ENCODE measurements at regions not wholly inside any gene's neighbourhood (a gene's known extent, or its start where the extent isn't known, plus 50 kb on each side); places are given as distances from the start of the nearest gene placed in this dataset.

DNA sequence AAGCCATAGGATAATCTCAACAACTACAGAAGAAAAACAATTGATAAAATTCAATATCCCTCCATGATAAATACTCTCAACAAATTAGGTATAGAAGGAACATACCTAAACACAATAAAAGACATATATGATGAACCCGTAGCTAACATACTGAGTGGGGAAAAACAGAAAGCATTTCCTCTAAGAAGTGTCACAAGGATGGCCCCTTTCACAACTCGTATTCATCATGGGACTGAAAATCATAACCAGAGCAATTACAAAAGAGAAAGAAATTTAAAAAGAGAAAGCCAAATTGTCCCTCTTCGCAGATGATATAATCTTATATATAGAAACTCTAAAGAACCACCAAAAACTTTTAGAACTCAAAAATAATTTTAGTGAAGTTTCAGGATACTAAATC, 146.3 kb upstream of the RGMB start:
- H3K27ac ChIP-seq (ENCODE audit: low read depth in 1 of 2, low read length in 2 of 2) = no peak overlapping the region
- H3K4me2 ChIP-seq (replicated peaks; ENCODE audit: extremely low read depth, low read length, poor library complexity, severe bottlenecking) = no peak overlapping the region
- H3K36me3 Mint-ChIP-seq = no peaks in the 10 kb centered on the region
- H3K27me3 ChIP-seq (ENCODE audit: control insufficient read depth in 2 of 2, insufficient read depth in 2 of 2, low read length in 2 of 2) = no peaks in the 10 kb centered on the region
- H3K9me3 Mint-ChIP-seq = peaks cover 0 to 5% (median 1%) of the 10 kb centered on the region in 7 donors
- intact Hi-C loops (cut with micrococcal nuclease) = no loop called here
- no peaks in the 10 kb centered on the region for H3K79me2 ChIP-seq (ENCODE audit: insufficient read depth, low read length)
- no CpG with 5 or more reads among the region's 3 CpGs for WGBS (ENCODE audit: insufficient coverage)
- H3K4me3 Mint-ChIP-seq = no peak overlapping the region
- no peak for DNase-seq
- TF ChIP-seq, protein P1, sequence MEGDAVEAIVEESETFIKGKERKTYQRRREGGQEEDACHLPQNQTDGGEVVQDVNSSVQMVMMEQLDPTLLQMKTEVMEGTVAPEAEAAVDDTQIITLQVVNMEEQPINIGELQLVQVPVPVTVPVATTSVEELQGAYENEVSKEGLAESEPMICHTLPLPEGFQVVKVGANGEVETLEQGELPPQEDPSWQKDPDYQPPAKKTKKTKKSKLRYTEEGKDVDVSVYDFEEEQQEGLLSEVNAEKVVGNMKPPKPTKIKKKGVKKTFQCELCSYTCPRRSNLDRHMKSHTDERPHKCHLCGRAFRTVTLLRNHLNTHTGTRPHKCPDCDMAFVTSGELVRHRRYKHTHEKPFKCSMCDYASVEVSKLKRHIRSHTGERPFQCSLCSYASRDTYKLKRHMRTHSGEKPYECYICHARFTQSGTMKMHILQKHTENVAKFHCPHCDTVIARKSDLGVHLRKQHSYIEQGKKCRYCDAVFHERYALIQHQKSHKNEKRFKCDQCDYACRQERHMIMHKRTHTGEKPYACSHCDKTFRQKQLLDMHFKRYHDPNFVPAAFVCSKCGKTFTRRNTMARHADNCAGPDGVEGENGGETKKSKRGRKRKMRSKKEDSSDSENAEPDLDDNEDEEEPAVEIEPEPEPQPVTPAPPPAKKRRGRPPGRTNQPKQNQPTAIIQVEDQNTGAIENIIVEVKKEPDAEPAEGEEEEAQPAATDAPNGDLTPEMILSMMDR (IDR thresholded peaks at IDR 0.05) = no peak
- H3K9ac ChIP-seq (ENCODE audit: insufficient read depth, low read length, poor library complexity, severe bottlenecking) = no peak overlapping the region
- no peaks in the 10 kb centered on the region for H3K27me3 Mint-ChIP-seq (ENCODE audit: low read depth in 3 of 3)
- H4K20me1 ChIP-seq (ENCODE audit: insufficient read depth, low read length) = no peaks in the 10 kb centered on the region
- no peaks in the 10 kb centered on the region for H3K9me3 ChIP-seq (replicated peaks in 1 of 2; ENCODE audit: control insufficient read depth in 1 of 2, insufficient read depth in 1 of 2, low read length in 2 of 2)
- no peak overlapping the region for H3K4me3 ChIP-seq (replicated peaks in 1 of 3; ENCODE audit: low read depth in 2 of 3, low read length in 3 of 3)
- no peaks in the 10 kb centered on the region for H3K4me1 ChIP-seq (ENCODE audit: control insufficient read depth in 1 of 2, insufficient read depth in 2 of 2, low read length in 2 of 2)
- no peak overlapping the region for H3K27ac Mint-ChIP-seq
- no peak overlapping the region for H2AFZ ChIP-seq (ENCODE audit: insufficient read depth, low read depth, low read length, poor library complexity, severe bottlenecking)
- no peaks in the 10 kb centered on the region for H3K36me3 ChIP-seq (replicated peaks in 1 of 2; ENCODE audit: control insufficient read depth in 1 of 2, insufficient read depth in 2 of 2, low read length in 2 of 2)
- H3K4me1 Mint-ChIP-seq = no peaks in the 10 kb centered on the region

GRCh38 chr5:98630621-98631020, 142.8 kb upstream of the RGMB start:
- H3K9me3 ChIP-seq (replicated peaks in 1 of 2; ENCODE audit: control insufficient read depth in 1 of 2, insufficient read depth in 1 of 2, low read length in 2 of 2) = no peaks in the 10 kb centered on the region
- H2AFZ ChIP-seq (ENCODE audit: insufficient read depth, low read depth, low read length, poor library complexity, severe bottlenecking) = no peak overlapping the region
- H3K4me3 ChIP-seq (replicated peaks in 1 of 3; ENCODE audit: low read depth in 2 of 3, low read length in 3 of 3) = no peak overlapping the region
- TF ChIP-seq, protein P1 (IDR thresholded peaks at IDR 0.05) = no peak
- peaks cover 0 to 4% (median 0%) of the 10 kb centered on the region in 7 donors for H3K9me3 Mint-ChIP-seq
- H3K36me3 Mint-ChIP-seq = no peaks in the 10 kb centered on the region
- intact Hi-C loops (cut with micrococcal nuclease) = no loop called here
- H3K27me3 ChIP-seq (ENCODE audit: control insufficient read depth in 2 of 2, insufficient read depth in 2 of 2, low read length in 2 of 2) = no peaks in the 10 kb centered on the region
- no peaks in the 10 kb centered on the region for H4K20me1 ChIP-seq (ENCODE audit: insufficient read depth, low read length)
- H3K27me3 Mint-ChIP-seq (ENCODE audit: low read depth in 3 of 3) = no peaks in the 10 kb centered on the region
- no peaks in the 10 kb centered on the region for H3K36me3 ChIP-seq (replicated peaks in 1 of 2; ENCODE audit: control insufficient read depth in 1 of 2, insufficient read depth in 2 of 2, low read length in 2 of 2)
- no peak overlapping the region for H3K27ac ChIP-seq (ENCODE audit: low read depth in 1 of 2, low read length in 2 of 2)
- H3K4me1 ChIP-seq (ENCODE audit: control insufficient read depth in 1 of 2, insufficient read depth in 2 of 2, low read length in 2 of 2) = no peaks in the 10 kb centered on the region
- no peak overlapping the region for H3K9ac ChIP-seq (ENCODE audit: insufficient read depth, low read length, poor library complexity, severe bottlenecking)
- no CpG with 5 or more reads among the region's 1 CpG for WGBS (ENCODE audit: insufficient coverage)
- H3K27ac Mint-ChIP-seq = no peak overlapping the region
- no peaks in the 10 kb centered on the region for H3K4me1 Mint-ChIP-seq
- no peak overlapping the region for H3K4me2 ChIP-seq (replicated peaks; ENCODE audit: extremely low read depth, low read length, poor library complexity, severe bottlenecking)
- no peak for DNase-seq
- H3K4me3 Mint-ChIP-seq = no peak overlapping the region
- H3K79me2 ChIP-seq (ENCODE audit: insufficient read depth, low read length) = no peaks in the 10 kb centered on the region
